MG63 (cell line): ENCODE measurements at regions not wholly inside any gene's neighbourhood (a gene's known extent, or its start where the extent isn't known, plus 50 kb on each side); places are given as distances from the start of the nearest gene placed in this dataset.
"Not testable (repeated sequence)": the region's sequence is repeated elsewhere in the genome, so short reads cannot be mapped to it uniquely, and the experiment has no call there.

ENCODE experiments used
- DNase-seq: peaks from one replicate; pipeline ENCODE4 v3.0.0-alpha.2; 2020
- H3K27me3 ChIP-seq: fragments of 250-450 bp; sonication (Bioruptor Pico); 2 replicates; pipeline ENCODE4 v1.5.1; 2020; ENCODE audit warnings: mild to moderate bottlenecking, moderate library complexity
- H3K36me3 ChIP-seq: fragments of 250-450 bp; sonication (Bioruptor Pico); 2 replicates; pipeline ENCODE4 v1.5.1; 2020; ENCODE audit warnings: mild to moderate bottlenecking, moderate library complexity
- H3K4me3 ChIP-seq: fragments of 250-450 bp; sonication (Bioruptor Pico); 2 replicates; pipeline ENCODE4 v1.5.1; 2020; ENCODE audit warnings: mild to moderate bottlenecking, moderate library complexity
- H3K9me3 ChIP-seq: fragments of 250-450 bp; sonication (Bioruptor Pico); 2 replicates; pipeline ENCODE4 v1.5.1; 2020; ENCODE audit warnings: mild to moderate bottlenecking, moderate library complexity

DNA sequence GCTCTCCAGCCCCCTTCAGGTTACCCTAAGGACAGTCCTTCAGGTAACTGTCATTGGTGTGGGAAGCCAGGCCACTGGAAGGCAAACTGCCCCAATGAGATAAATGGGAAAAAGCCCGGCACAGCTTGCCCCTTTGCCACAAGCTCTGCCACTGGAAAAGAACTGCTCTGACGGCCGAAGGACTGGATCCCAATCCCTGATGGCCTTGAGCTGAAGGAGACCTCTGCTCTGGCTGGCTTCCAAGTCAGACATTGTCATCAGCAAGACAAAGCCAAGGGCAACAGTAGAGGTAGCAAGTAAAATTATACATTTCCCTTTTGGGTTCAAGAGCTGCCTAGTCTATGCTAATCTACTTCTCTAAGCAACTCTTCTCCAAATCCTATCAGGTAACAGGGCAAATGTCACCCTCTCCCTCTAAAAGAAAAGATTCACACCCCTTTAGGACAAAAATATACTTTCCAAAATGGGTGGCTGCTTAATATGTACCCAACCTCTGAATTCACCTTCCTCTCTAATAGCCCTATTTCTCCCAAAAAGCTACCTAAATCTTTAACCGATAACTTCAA lies 145.8 kb downstream of the ADSS2 start:
- no peak for DNase-seq
- Histone ChIP-seq H3K27me3 (no peaks in the 10 kb centered on the region), H3K36me3 (no peaks in the 10 kb centered on the region), H3K4me3 (no peak overlapping the region), H3K9me3 (peaks cover 2% of the 10 kb centered on the region; the same call in 1 of the 2 replicates)

DNA sequence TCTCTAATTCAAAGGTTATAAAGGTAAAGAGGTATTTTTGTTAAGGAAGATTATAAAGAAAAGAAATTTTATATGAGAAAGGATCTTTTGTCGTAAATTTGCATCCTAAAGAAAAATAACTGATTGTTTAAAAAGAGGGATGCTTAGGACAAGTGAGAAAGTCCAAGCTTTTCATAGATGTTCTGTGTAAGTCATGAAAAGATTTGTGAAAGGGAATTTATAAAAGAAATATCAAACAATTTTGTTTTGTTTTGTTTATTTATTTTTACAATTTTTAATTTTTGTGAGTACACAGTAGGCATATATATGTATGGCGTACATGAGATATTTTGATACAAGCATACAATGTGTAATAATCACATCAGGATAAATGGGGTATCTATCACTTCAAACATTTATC lies 145.2 kb downstream of the ADSS2 start:
- no peak overlapping the region for H3K4me3 ChIP-seq
- DNase-seq, result no peak
- no peaks in the 10 kb centered on the region for H3K27me3 ChIP-seq
- peaks cover 2% of the 10 kb centered on the region; the same call in 1 of the 2 replicates for H3K9me3 ChIP-seq
- H3K36me3 ChIP-seq, result no peaks in the 10 kb centered on the region

DNA sequence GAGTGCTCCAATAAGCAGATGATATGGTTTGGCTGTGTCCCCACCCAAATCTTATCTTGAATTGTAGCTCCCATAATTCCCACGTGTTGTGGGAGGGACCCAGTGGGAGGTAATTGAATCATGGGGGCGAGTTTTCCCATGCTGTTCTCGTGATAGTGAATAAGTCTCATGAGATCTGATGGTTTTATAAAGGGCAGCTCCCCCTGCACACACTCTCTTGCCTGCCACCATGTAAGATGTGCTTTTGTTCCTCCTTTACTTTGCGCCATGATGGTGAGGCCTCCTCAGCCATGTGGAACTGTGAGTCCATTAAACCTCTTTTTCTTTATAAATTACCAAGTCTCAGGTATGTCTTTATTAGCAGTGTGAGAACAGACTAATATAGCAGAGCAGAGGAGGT lies 142.5 kb downstream of the ADSS2 start:
- H3K4me3 ChIP-seq, H3K27me3 ChIP-seq, H3K9me3 ChIP-seq, H3K36me3 ChIP-seq, DNase-seq: not testable (repeated sequence)

DNA sequence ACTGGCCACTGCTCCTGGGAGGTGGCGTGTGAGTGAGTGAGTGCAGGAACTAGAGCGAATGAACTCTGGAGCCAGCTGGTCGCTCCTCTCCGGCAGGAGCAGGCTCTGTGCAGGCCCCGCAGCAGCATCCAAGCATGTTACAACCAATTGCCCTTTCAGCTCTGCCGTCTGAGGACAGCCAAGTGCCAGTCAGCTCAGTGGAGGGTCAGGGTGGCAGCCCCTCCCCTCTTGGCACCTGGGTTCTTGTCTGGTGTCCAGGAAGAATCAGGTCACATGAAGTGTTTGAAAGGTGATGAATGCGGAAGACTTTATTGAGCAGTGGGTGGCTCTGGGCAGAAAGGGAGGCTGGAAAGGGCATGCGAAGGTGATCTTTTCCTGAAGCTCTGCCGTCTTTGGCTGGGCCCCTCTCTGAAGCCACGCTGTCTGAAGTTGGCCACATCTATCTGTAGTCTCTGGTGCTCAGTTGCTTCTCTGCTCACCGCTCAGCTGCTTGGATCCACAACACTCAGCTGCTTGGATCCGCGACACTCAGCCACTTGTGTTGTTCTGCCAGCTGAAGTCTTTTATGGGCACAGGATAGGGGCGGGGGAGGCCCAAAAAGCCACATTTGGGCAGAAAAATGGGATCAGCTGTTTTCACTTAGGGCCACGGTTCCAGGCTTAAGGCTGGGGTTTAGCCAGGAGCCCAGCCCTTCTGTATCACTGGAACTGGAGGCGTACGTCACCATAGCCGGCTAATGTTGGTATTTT lies 139.8 kb downstream of the ADSS2 start:
- Histone ChIP-seq H3K27me3 (no peaks in the 10 kb centered on the region), H3K4me3 (no peak overlapping the region), H3K36me3 (no peaks in the 10 kb centered on the region), H3K9me3 (peaks cover under 1% of the 10 kb centered on the region; the same call in 1 of the 2 replicates)
- no peak for DNase-seq

DNA sequence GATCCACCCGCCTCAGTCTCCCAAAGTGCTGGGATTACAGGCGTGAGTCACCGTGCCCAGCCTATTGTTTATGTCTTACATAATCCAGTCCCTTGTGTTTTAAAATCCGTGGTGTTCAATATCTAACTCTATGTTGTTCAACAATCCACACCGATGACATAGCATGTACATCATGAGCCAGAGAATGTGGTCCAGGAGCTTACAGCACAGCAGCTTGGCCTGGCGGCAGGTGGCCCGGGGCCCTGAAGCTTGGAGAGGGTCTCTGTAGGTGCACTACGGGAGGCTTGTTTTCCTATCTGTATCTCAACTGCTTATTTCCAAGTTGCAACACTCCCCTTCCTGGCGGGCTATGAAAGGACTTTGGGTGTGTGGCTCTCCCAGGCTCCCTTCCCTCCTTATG lies 138.4 kb downstream of the ADSS2 start:
- Histone ChIP-seq H3K4me3 (no peak overlapping the region), H3K9me3 (no peaks in the 10 kb centered on the region), H3K36me3 (no peaks in the 10 kb centered on the region), H3K27me3 (no peaks in the 10 kb centered on the region)
- DNase-seq, result no peak

DNA sequence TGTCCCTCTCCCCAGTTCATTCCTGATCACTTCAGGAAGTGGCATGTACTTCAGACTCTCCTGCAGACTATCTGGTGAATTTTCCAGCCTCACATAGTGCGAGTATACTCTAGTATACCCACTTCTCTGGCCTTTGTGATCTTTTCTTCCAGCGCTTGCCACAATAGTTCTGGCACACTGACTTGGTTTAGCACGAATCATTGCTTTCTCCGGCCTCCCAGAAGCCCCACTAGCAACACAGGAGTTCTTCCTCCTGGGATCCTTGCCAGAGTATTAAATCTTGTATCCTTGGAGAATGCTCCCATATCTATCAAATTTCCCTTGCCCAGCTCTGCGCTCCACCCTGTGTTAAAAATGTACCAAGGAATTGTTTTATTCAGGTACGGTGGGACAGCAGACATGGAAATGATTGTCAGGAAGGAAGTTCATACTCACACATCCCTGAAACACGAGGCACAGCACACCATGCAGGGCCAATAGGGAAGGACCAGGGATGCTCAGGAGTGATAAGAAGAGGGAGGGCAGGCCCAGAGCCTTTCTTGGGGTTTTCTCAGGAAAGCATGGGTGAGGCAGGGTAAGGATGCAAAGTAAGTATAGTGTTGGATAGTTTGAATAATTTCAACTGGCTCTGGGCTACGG lies 136.7 kb downstream of the ADSS2 start:
- peak; percentile 33 for DNase-seq
- Histone ChIP-seq H3K4me3 (no peak overlapping the region), H3K36me3 (no peaks in the 10 kb centered on the region), H3K9me3 (peaks cover 2% of the 10 kb centered on the region; the same call in 1 of the 2 replicates), H3K27me3 (no peaks in the 10 kb centered on the region)

DNA sequence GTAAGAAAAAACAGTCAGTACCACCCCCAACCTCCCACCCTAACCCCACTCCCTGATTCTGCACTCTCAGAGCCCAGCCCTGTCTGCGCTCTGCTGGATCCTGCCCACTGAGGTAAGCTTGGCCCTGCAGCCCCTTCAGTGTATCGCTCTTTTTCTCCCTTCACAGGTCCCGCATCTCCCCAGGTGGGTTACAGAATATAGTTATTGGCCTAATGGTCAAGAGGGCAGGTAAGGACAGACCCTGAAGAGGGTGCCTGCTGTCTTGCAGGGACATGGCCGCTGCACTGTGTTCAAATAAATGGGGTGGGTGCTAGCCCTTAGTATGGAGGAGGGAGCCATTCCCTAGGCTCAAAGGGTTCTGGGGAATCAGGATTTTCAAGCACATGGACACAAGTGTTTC lies 135.7 kb downstream of the ADSS2 start:
- Histone ChIP-seq H3K27me3 (no peaks in the 10 kb centered on the region), H3K4me3 (no peak overlapping the region), H3K36me3 (no peaks in the 10 kb centered on the region), H3K9me3 (peaks cover 2% of the 10 kb centered on the region; the same call in 1 of the 2 replicates)
- no peak for DNase-seq

DNA sequence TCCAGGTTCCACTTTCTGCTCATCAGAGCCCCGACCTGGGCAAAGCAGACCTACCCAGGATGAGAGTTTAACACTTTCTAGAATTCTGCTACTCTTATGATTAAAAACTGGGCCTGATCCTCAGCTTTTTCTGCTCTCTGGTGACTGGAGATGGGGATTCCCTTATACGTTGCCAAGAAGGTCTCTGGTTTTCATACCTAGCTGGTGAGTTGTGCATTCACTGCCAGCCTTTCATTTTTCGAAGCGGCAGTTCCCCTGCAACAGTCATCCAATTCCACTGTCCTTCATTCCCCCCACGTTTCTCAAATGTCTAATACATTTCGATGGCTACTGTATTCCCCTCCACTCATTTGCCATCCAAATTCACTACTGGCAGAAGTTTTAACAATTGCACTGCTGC lies 135.3 kb downstream of the ADSS2 start:
- Histone ChIP-seq H3K4me3 (no peak overlapping the region), H3K9me3 (peaks cover 2% of the 10 kb centered on the region), H3K27me3 (no peaks in the 10 kb centered on the region), H3K36me3 (no peaks in the 10 kb centered on the region)
- DNase-seq, result peak; percentile 36

DNA sequence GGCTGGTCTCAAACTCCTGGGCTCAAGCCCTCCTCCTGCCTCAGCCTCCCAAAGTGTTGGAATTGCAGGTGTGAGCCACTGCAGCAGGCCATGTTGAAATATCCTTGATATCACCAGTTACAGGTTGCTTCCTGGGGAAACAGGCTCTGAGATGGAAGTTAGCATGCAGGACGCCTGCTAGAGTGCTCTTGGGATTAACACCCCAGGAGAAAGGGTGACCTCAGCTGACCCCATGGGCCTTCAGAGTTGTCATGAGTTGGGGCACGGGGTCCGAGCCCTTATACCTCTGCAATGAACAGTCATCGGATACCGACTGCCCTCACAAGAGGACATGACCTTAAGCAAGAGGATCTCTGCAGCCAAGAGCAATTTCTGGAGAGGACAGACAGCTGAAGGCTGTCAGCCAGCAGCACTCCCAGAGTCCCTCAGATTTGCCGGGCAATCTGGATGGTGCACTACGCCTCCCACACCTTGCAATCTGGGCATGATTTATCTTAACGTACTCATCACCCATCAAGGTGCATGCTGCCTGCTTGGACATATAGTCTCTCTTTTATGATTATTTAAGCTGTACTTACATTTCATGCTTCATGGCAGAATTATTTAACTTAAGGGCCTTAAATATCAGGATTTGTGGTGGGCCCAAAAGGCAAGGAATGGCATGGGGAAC lies 134.6 kb downstream of the ADSS2 start:
- DNase-seq, result no peak
- peaks cover 2% of the 10 kb centered on the region for H3K9me3 ChIP-seq
- H3K4me3 ChIP-seq, result no peak overlapping the region
- H3K27me3 ChIP-seq, result no peaks in the 10 kb centered on the region
- no peaks in the 10 kb centered on the region for H3K36me3 ChIP-seq

DNA sequence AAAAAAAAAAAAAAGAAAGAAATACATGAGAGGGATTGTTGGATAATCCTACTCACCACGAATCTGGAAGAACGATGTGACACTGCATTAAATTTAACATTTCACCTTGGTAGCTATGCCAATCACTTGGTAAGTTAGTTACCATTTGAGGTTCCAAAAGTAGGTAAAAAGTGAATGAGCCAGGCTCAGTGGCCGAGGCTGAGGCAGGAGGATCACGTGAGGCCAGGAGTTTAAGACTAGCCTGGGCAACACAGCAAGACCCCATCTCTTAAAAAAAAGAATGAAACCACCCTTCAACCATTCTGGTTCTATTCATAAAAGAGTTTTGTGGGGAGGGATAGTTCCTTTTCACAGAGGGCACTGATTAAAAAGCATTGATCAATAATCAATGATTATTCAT lies 133.6 kb downstream of the ADSS2 start:
- Histone ChIP-seq H3K27me3 (no peaks in the 10 kb centered on the region), H3K9me3 (peaks cover 3% of the 10 kb centered on the region), H3K36me3 (no peaks in the 10 kb centered on the region), H3K4me3 (no peak overlapping the region)
- DNase-seq, result no peak

DNA sequence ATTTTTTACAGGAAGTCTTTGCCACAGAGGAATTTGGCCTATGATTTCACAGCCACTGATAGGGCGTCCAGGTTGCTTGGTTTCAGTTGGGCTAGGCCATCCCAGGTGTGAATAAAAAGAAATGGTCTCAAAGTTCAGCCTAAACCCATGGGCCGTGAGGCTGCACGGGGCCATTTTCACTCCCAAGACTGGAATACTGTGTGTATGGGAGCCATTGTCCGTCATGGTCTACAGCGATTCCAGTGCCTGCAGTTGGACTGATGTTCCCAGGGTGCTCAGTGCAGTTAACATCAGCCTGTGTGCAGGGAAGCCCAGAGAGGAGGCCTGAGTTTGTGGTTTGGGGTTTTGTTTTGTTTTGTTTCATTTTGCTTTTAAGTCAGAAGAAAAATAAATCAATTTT lies 133.2 kb downstream of the ADSS2 start:
- no peak for DNase-seq
- no peaks in the 10 kb centered on the region for H3K27me3 ChIP-seq
- no peak overlapping the region for H3K4me3 ChIP-seq
- peaks cover 3% of the 10 kb centered on the region for H3K9me3 ChIP-seq
- H3K36me3 ChIP-seq, result no peaks in the 10 kb centered on the region

DNA sequence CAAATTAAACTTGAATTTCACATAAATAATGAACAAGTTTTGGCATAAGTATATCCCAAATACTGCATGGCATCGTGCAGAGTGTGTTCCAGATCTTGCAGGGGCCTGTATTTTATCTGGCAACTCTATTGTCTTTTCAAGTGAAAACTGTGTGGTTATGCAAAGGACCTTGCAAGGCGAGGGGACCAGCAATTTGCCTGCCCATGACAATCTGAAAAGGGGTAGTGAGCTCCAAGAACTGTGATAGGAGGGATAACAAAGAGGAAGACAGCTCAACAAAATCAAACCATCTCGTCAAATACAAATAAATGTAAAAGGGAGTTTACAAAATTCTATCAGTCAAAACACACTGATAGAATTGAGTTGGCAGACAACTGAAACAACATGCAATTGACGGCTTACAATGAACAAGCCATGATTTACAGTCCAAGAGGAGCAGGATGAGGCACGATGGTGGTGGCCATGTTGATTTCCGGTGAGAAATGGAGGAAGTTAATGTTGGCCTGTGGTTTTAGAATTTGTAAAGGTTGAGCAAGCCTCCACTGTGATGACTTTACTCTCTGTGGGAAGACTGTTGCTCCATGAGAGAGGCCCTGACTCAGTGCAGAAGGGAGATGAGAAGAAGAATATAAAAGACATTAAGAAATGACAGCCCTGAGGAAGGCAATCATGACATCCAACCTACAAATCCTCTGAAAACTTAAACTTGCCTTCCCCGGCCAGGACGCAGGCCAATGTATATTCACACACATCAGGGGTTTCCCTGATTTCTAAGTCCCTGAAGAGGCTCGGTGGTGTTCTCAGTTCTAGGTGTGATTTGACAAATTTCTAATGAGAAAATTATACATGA lies 132.2 kb downstream of the ADSS2 start:
- DNase-seq, result peak; percentile 12
- H3K9me3 ChIP-seq, result peaks cover 3% of the 10 kb centered on the region

DNA sequence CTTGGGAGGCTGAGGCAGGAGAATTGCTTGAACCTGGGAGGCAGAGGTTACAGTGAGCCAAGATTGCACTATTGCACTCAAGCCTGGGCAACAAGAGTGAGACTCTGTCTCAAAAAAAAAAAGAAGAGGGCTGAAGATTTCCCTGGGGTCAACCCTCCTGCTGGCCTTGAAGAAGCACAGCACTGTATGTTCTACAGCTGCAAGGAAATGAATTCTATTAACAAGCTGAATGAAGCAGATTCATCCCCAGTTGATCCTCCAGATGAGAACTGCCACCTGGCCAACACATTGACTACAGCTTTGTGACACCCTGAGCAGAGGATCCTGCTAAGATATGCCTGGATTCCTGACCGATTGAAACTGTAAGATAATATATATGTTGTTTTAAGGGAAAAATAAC lies 129.5 kb downstream of the ADSS2 start:
- no peak overlapping the region for H3K4me3 ChIP-seq
- H3K27me3 ChIP-seq, result no peaks in the 10 kb centered on the region
- peaks cover 3% of the 10 kb centered on the region for H3K9me3 ChIP-seq
- DNase-seq, result no peak
- H3K36me3 ChIP-seq, result no peaks in the 10 kb centered on the region

More for the DNA sequence above, 132.2 kb downstream of the ADSS2 start:
- no peak overlapping the region for H3K4me3 ChIP-seq
- no peaks in the 10 kb centered on the region for H3K27me3 ChIP-seq
- H3K36me3 ChIP-seq, result no peaks in the 10 kb centered on the region

DNA sequence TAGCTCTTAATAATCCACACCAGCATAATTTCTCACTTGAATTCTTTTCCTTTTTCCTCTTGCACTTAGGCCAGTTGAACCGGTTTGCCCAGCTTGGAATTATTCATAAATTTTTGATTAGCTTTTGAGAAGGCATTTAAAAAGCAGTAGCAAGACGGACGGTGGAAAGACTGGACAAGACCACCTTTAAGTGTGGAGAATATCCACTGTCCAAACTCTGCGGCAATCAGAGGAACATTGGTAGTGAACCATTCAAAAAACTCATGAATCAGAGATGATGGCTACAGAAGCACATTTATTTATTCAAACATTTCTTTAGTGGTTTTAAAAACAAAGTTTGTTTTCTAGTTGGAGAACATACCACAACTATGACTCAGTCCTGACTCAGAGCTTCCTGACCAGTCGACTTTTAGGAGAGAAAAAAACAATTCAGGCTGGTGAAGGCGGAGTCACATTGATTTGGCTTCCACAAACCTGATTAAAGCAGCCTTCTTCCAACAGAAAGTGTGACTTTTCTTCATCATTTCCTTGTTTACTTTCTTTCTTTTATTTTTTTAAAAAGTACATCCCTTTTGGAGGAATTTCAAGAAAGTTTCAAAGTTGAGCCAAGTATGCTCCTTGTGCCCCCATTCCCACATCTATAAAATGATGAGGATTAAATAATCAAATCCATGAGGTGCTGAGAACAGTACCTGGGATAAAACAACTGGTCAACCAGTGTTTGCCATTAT lies 128.8 kb downstream of the ADSS2 start:
- H3K27me3 ChIP-seq, result no peaks in the 10 kb centered on the region
- DNase-seq, result peak; percentile 82
- H3K36me3 ChIP-seq, result no peaks in the 10 kb centered on the region
- peaks cover 5% of the 10 kb centered on the region for H3K9me3 ChIP-seq
- H3K4me3 ChIP-seq, result no peak overlapping the region

DNA sequence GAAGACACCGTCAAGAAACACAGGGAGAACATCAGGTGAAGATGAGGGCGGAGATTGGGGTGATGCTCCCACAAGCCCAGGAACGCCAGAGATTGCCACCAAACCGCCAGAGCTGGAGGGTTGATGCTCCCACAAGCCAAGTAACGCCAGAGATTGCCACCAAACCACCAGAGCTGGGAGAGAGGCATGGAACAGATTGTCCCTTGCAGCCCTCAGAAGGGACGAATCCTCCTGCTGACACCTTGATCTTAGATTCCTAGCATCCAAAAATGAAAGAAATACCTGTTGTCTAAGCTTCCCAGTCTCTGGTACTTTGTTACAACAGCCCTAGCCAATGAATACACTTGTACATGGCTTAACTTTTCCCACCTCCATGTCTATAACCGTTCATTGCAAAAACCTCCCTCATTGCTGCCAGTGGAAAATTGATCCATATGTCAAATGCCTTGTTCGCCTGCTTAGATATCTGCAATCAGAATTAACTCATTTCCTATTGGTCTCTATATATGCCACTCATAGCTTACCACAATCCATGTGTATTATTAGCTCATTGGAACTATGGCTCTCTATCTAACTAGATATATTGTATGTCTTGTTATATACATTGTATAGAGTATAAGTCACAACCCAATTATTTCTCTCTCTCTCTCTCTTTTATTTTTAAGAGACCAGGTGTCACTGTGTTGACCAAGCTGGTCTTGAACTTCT lies 127.4 kb downstream of the ADSS2 start:
- H3K36me3 ChIP-seq, result no peaks in the 10 kb centered on the region

More for the DNA sequence above, 127.4 kb downstream of the ADSS2 start:
- Histone ChIP-seq H3K9me3 (peaks cover 14% of the 10 kb centered on the region), H3K27me3 (no peaks in the 10 kb centered on the region), H3K4me3 (no peak overlapping the region)
- DNase-seq, result no peak
